GM21447 (cell line): ENCODE measurements at regions not wholly inside any gene's neighbourhood (a gene's known extent, or its start where the extent isn't known, plus 50 kb on each side); places are given as distances from the start of the nearest gene placed in this dataset.
"Not testable (repeated sequence)": the region's sequence is repeated elsewhere in the genome, so short reads cannot be mapped to it uniquely, and the experiment has no call there.

ENCODE experiments used
- ATAC-seq: cut with Tn5 transposase; IDR thresholded peaks from one replicate; pipeline ENCODE4 v1.9.1; 2021; ENCODE audit not compliant: unreplicated experiment

- ATAC-seq, result no peak
Observed at GRCh38 chr11:37282367-37282766, 684.3 kb upstream of the RAG2 start.

DNA sequence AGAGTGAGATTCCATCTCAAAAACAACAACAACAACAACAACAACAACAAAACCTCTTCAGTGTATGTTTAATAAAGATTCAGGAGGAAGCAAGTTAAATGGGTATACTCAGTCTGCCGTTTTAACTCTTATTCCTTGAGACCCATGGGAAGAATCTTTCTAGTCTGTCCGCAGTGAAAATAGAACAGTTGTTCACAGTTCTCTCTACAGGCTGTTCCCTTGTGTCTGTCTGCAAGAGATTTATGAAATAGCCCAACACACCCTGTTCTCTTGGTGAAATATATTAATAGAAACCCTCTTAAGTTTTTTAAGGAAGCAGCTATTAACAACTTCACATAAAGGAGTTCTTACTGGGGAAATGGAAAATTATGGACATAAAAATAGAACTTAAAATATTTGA is 682.2 kb upstream of the RAG2 start:
- no peak for ATAC-seq

DNA sequence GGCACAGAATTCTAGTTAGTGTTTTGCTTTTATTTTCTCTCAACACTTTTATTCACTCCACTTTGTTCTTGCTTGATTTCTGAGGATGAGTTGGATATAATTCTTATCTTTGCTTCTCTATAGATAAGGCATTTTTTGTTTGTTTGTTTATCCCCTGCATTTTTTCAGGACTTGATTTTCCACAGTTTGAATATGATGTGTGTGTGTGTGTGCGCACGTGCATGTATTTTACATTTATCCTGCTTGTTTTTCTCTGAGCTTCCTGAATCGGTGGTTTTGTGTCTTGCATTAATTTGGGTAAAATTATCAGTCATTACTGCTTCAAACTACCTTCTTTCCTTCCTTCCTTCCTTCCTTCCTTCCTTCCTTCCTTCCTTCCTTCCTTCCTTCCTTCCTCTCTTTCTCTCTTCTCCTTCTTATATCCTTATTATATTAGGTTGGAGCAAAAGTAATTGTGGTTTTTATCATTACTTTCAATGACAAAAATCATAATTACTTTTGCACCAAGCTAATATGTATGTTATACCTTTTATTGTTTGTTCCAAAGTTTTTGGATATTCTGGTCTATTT is 679.9 kb upstream of the RAG2 start:
- ATAC-seq, result no peak

- ATAC-seq, result no peak
Observed at GRCh38 chr11:37264783-37265182, 666.7 kb upstream of the RAG2 start.

- ATAC-seq, result no peak
Observed at GRCh38 chr11:37264060-37264459, 666.0 kb upstream of the RAG2 start.

- ATAC-seq, result not testable (repeated sequence)
Observed at GRCh38 chr11:37263467-37263866, 665.4 kb upstream of the RAG2 start.

DNA sequence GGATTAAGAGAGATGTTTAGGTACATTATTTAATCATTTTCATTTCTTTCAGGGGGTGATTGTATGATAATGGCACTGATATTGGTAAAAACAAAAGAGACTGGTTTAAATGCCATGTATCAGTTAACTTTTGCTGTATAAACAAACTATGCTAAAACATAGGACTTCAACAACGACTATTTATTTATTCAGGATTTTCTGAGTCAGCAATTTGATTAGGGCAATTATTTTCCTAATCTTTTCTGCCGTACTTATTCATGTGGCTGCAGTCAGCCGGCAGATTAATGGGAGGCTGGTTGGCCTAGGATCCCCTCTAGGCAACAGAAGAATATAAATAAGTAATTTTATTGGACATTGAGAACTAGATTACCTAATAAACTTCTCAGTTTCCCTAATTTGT is 661.7 kb upstream of the RAG2 start:
- ATAC-seq, result no peak

- no peak for ATAC-seq
Observed at GRCh38 chr11:37248145-37248544, 650.1 kb upstream of the RAG2 start.

DNA sequence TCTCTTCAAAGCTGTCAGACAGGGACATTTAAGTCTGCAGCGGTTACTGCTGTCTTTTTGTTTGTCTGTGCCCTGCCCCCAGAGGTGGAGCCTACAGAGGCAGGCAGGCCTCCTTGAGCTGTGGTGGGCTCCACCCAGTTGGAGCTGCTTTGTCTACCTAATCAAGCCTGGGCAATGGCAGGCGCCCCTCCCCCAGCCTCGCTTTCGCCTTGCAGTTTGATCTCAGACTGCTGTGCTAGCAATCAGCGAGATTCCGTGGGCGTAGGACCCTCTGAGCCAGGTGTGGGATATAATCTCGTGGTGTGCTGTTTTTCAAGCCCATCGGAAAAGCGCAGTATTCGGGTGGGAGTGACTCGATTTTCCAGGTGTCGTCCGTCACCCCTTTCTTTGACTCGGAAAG is 648.1 kb upstream of the RAG2 start:
- ATAC-seq, result not testable (repeated sequence)

- no peak for ATAC-seq
Observed at GRCh38 chr11:37230865-37231264, 632.8 kb upstream of the RAG2 start.

DNA sequence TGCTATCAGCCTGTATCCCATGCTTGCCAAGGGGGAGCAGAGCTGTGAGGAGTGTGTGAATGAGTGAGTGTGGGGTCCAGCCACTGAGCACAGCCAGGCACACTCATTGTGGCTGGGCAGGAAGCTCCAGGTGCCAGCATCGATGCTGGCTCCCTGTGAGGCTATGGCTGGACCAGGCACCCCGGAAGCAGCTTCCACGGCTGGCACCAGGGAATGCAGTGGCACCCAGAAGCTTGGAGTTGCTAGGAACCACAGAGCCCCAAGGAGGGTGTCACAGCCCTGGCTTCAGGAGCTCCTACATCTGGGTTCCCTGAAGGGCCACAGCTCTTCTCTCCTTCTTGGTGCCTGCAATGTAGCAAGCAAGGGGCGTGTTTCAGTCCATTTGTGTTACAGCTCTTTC is 625.9 kb upstream of the RAG2 start:
- no peak for ATAC-seq

- ATAC-seq, result no peak
Observed at GRCh38 chr11:37203006-37203405, 605.0 kb upstream of the RAG2 start.

DNA sequence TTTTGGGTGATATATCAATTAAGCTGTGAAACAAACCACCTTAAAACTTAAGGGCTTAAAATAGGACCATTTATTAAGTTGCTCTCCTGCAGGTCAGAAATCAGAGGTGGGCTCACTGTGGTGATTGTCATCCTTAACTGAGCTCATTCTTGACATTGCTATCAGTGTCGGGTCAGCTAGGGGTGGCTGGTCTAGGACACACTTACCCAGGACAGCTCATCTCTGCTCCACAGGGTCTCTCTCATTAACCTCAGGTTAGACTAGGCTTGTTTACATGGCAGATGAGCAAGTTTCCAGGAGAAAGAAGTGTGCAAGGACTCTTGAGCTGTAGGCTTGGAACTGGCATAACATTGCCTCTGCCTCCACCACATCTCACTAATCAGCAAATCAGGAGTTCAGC is 601.0 kb upstream of the RAG2 start:
- ATAC-seq, result no peak

GRCh38 chr11:37184326-37184725 is 586.3 kb upstream of the RAG2 start:
- ATAC-seq, result no peak

DNA sequence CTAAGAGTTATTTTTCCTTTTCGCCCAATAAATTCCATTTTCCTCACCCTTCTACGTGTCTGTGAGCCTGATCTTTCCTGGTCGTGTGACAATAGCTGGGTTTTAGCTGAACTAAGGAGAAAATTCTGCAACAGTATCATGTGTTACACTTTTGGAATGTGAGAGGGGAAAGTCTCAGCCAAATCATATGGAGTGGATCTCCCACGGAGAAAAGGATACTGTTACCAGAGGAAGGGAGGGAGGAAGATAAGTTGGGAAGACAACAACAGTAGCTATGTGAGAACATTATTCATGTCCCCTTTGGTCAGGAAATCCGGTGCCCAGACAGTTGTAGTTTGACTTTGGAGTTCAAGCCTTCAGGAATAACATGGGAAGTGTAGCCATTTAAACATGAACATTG is 584.0 kb upstream of the RAG2 start:
- no peak for ATAC-seq

GRCh38 chr11:37177721-37178120 is 579.7 kb upstream of the RAG2 start:
- ATAC-seq, result no peak

- ATAC-seq, result no peak
Observed at GRCh38 chr11:37171451-37171850, 573.4 kb upstream of the RAG2 start.

GRCh38 chr11:37170311-37170710 is 572.3 kb upstream of the RAG2 start:
- no peak for ATAC-seq

DNA sequence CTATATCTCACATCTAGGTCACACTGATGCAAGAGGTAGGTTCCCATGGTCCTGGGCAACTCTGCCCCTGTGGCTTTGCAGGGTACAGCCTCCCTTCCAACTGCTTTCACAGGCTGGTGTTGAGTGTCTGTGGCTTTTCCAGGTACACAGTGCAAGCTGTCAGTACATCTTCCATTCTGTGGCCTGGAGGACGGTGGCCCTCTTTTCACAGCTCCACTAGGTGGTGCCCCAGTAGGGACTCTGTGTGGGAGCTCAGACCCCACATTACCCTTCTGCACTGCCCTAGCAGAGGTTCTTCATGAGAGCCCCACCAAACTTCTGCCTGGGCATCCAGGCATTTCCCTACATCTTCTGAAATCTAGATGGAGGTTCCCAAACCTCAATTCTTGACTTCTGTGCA is 547.4 kb upstream of the RAG2 start:
- ATAC-seq, result not testable (repeated sequence)

GRCh38 chr11:37142591-37142990 is 544.6 kb upstream of the RAG2 start:
- ATAC-seq, result no peak

DNA sequence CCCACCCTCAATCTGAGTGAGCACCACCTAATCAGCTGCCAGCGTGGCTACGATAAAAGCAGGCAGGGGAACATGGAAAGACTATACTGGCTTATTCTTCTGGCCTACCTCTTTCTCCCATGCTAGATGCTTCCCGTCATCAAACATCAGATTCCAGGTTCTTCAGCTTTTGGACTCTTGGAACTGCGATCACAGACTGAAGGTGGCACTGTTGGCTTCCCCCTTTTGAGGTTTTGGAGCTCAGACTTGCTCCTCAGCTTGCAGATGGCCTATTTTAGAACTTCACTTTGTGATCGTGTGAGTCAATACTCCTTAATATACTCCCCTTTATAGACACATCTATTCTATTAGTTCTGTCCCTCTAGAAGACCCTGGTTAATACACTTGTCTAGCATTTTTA is 543.7 kb upstream of the RAG2 start:
- no peak for ATAC-seq

- ATAC-seq, result not testable (repeated sequence)
Observed at GRCh38 chr11:37135606-37136005, 537.6 kb upstream of the RAG2 start.

GRCh38 chr11:37134637-37135036 is 536.6 kb upstream of the RAG2 start:
- no peak for ATAC-seq

GRCh38 chr11:37124384-37124783 is 526.3 kb upstream of the RAG2 start:
- ATAC-seq, result no peak
